HG03342 (cell line): ENCODE measurements at regions not wholly inside any gene's neighbourhood (a gene's known extent, or its start where the extent isn't known, plus 50 kb on each side); places are given as distances from the start of the nearest gene placed in this dataset.
"Not testable (repeated sequence)": the region's sequence is repeated elsewhere in the genome, so short reads cannot be mapped to it uniquely, and the experiment has no call there.

Source experiments
- ATAC-seq: cut with Tn5 transposase; IDR thresholded peaks from one replicate; pipeline ENCODE4 v1.9.1; 2021; ENCODE audit warnings: mild to moderate bottlenecking, moderate library complexity; ENCODE audit not compliant: unreplicated experiment

DNA sequence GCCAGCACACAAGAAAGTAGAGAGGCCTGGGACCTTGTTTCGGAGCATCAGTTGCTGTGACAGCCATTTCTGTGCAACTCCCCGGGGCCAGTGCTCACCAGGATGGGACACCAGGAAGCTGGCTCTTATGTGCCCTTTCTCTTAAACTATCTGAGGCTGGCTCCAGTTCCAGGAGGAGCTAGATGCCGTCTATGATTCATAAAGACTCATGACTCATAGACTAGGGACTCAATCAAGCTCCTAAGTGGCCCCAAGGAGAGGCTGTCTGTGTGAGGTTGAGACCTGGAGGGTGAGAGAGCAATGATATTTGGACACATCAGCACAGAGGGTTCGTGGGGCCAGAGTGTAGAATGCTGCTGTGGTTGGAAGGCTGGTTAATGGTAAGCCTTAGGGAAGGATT lies 580.1 kb downstream of the CCSER2 start:
- no peak for ATAC-seq

GRCh38 chr10:84921701-84922100 lies 593.3 kb downstream of the CCSER2 start:
- ATAC-seq, result no peak

- ATAC-seq, result no peak
These were observed 595.7 kb downstream of the CCSER2 start for GRCh38 chr10:84924131-84924530.

DNA sequence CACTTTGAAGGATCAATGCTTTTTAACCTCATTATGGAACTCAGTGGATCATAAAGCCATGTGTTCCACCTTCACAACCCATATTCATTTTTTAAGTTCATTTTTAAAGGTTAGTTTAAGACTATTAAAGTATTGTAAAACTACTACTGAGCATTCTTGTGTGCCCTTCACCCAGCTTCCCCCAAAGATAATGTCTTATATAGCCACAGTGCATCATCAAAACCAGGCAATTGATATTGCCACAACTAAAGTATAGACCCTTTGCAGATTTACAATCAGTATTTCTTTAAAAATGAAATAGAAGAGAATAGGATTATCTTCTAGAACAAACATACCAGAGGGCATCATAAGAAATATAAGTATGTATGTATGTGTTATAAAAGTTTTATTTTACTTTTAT lies 597.1 kb downstream of the CCSER2 start:
- no peak for ATAC-seq

DNA sequence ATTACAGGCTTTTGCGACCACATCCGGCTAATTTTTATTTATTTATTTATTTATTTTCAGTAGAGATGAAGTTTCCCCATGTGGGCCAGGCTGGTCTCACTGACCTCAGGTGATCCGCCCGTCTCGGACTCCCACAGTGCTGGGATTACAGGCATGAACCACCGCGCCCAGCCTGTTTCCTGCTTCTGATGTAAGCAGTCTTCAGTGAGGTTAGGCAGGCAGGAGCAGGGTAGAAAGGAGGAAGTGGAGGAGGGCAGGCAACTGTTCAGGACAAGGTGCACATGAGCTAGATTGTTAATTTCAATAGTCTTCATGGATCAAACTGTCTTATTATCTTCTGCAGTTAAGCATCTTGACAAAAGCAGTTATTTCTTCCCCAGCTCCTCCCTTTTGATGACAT lies 605.0 kb downstream of the CCSER2 start:
- ATAC-seq, result no peak

DNA sequence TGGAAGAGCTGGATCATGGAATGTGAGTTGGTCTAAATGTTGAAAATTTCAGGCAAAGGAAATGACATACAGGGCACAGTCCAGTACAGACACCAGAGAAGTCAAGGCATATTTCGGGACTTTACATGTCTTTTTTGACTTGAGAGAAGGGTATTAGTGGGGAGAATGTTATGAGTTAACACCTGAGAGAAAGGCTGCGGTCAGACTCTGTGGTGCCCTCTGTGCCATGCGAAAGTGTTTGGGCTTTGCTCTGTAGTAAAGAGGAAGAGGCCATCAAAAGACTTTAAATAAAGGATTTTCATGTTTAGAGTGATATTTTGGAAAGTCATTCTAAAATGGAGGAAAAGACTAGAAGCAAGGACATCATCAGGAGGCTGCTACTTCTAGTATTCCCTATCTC lies 607.4 kb downstream of the CCSER2 start:
- no peak for ATAC-seq

GRCh38 chr10:84938117-84938905 lies 609.9 kb downstream of the CCSER2 start:
- ATAC-seq, result no peak

DNA sequence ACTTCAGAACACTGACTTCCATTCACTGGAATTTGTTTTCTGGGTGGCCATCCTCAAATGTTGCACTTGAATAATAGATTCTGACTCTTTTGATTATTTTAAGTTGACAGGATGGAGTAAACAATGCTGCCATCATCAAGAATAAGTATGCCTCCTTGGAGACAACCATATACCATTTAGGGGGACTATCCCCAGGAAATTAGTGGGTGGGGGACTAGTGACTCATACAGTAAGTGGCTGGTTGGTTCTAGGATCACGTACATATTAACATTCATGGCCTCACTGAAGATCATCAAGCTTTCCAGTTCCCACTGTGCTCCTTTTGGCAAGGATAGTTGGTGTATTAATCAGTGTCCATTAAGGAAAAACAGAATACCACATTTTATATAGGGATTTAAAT lies 615.2 kb downstream of the CCSER2 start:
- no peak for ATAC-seq

DNA sequence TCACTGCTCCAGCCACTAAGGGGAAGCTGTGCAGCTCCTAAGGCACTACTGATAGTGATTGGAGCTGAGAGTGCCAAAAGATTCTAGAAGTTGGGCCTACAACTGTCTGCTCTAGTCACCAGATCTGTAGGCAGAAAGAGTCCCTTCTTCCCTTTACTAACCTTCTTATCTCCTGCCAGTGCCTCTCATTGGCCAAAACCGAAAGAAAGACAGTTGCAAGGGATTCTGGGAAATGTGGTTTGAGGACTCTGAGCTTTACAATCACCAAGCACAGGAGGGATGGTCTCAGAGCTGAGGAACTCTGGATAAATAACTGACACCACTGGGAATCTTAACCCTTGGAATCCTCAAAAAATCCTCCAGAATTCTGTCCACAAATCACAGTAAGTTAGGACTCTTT lies 615.8 kb downstream of the CCSER2 start:
- no peak for ATAC-seq

DNA sequence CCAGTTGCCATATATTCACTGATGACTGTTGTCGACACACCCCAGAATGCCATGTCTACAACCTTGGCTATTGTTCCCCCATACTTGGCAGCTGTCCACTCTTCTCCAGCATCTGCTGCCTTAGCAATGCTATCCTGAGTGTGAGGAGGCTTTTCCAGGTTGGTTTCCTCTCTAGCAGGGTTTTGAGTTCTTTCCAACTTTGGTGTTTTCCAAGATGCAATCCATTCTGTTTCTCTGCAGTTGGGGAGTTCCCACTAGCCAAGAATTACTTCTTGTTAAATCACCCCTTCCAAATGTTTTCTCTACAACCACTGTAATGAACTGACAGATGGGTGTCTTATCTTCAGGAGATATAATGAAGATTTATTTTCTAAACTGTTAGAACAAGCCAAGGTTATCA lies 617.4 kb downstream of the CCSER2 start:
- ATAC-seq, result no peak

- ATAC-seq, result no peak
These were observed 618.5 kb downstream of the CCSER2 start for GRCh38 chr10:84946904-84947303.

DNA sequence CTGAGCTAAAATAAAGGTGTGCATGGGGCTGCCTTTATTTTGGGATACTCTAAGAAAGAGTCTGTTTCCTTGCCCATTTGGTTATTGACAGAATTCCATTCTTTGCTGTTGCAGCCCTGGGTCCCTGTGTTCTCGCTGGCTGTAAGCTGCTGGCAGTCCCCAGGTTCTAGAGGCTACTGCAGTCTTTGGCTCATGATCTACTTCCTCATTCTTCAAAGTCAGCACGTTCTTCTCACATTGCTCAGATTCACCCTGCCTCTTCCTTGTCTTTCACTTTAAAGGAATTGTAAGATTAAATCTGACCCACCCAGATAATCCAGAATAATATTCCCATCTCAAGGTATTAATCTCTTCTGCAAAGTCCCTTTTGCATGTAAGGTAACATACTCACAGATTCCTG lies 620.3 kb downstream of the CCSER2 start:
- ATAC-seq, result no peak

DNA sequence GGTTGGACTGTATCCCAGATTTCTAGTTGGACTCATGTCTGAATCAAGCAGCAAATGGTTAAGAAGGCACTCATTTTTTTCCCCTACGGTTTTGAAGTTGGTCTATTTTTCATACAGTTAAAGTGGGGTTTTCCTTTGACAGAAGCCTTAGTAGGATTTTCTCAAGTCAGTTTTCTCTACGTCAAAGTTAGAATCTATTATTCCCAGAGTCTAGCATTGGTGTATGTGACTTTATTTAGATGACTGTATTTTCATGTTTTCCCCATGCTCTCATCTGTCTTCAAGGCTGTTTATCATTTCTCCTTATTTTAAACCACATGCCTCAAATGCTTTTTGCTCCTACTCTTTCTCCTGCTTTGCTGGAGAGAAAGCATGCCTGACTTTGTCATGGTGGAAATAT lies 623.2 kb downstream of the CCSER2 start:
- no peak for ATAC-seq

DNA sequence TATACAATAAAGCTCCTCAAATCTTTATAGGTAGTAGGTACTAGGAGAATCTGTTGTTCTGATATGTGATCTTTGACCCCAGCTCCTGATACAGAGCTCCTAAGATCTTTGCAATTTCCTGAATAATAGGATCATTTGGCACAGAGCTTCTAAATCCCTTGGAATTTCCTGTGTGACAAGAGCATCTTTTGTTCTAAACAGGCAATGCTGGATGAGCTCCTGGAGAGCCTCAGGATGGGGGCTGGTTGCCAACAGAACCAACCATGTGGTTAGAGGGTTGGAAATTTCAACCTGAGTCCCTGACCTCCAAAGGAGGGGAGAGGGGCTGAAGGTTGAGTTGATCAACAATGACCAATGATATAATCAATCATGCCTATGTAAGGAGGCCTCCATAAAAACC lies 629.0 kb downstream of the CCSER2 start:
- no peak for ATAC-seq

DNA sequence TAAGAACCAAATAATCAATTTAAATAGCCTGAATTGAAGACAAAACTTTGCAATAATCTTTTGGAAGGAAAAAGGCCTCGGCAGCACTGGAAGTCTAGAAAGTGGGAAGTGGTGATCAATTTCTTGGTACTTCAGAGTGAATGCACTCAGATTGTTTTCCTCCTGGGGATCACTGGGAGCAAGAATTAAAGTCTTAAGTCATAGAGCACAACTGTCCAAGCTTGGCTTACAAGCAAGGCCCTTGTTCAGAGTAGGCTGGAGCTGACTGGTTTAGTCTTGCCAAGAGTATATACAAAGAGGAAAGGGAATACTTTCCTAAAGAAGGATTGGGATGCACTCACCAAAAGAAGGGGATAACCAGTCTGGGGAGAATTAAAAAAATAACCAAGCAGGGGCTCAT lies 637.1 kb downstream of the CCSER2 start:
- no peak for ATAC-seq

DNA sequence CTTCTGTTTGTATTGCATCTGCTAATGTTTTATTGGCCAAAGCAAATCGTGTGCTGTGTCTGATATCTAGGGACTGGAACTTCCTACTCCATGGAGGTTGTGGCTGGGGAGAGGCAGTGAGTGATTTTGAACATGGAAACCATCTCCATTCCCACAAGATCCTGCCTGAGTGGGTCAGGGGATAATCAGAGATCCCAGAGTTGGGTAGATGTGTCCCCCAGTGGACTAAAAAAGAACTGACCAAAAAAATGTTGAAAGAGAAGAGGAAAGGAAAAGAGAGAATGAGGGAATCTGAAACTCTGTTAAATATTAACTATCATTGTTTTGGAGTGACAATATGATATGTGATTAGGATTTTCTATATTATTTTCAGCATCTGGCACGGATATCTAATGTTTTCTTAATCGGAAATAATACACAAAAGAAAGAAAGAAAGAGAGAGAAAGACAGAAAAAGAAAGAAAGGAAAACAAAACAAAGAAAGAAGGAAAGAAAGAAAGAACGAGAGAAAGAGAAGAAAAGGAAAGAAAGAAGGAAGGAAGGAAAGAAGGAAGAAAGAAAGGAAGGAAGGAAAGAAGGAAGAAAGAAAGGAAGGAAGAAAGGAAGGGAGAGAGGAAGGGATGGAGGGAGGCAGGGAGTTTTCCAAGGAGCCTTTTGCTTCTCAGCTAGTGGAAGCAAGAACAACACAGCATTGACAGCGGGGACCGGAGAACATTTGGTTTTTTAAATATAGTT lies 638.5 kb downstream of the CCSER2 start:
- no peak for ATAC-seq

- ATAC-seq, result not testable (repeated sequence)
These were observed 640.9 kb downstream of the CCSER2 start for GRCh38 chr10:84969297-84969696.

DNA sequence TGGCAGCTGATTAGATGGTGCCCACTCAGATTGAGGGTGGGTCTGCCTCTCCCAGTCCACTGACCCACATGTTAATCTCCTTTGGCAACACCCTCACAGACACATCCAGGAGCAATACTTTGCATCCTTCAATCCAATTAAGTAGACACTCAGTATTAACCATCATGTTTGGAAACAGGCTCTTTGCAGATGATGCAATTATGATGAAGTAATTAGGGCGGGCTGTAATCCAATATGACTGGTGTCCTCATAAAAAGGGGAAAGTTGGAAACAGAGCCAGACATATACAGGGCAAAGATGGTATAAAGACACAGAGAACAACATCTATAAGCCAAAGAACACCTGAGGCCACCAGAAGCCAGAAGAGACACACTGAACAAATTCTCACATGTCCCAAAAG lies 658.6 kb downstream of the CCSER2 start:
- no peak for ATAC-seq

- no peak for ATAC-seq
These were observed 659.6 kb downstream of the CCSER2 start for GRCh38 chr10:84988011-84988410.

DNA sequence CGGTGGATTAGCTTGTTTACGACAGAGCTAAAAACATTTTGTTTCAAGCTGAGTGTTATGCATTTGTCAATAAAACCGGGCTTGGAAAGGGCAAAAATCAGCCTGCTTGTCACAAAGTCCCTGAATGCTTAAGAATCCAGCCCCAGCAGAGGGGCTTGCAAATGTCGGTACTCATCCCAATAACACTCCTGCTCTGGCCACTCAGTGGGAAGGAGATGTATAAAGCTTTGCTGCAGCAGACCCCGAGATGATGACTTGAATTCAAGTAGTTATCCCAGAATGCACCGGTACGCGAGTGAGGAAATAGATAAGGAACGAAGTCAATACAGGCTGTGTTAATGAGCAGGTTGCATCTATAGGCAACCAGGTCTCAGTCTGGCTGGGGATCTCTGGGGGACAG lies 662.3 kb downstream of the CCSER2 start:
- no peak for ATAC-seq

GRCh38 chr10:84991301-84991700 lies 662.9 kb downstream of the CCSER2 start:
- no peak for ATAC-seq

GRCh38 chr10:84993251-84994035 lies 665.1 kb downstream of the CCSER2 start:
- no peak for ATAC-seq
